ENCODE measurements at regions not wholly inside any gene's neighbourhood (a gene's known extent, or its start where the extent isn't known, plus 50 kb on each side); places are given as distances from the start of the nearest gene placed in this dataset.

- intact Hi-C loops (cut with micrococcal nuclease; ENCODE audit: unreplicated experiment) (no loop called here), in situ Hi-C loops (cut with HindIII; ENCODE audit: extremely low pct_ligation_motif_present, low pct_unique_long_range_greater_than_20kb) (no loop called here)
- BruUV-seq (replicated peaks), result no TSS peak
- ChIA-PET POLR2A (no interaction called here), CTCF (ENCODE audit: low intra/inter-chr PET ratio, low total read pairs) (no interaction called here)
- ATAC-seq (no peak), FAIRE-seq (no peak), DNase-seq (ENCODE audit: low spot score) (no peak)
- Histone ChIP-seq H3K4me2 (ENCODE audit: low read depth, low read length) (no peak overlapping the region), H3K79me2 (ENCODE audit: insufficient read depth, low read length) (no peaks in the 10 kb centered on the region), H3K9ac (ENCODE audit: insufficient read depth, low read depth, low read length) (no peak overlapping the region), H3K9me3 (ENCODE audit: low read length) (peaks cover 16% of the 10 kb centered on the region), H3K27me3 (ENCODE audit: control insufficient read depth in 1 of 2, insufficient read depth in 2 of 2, low read length in 2 of 2) (no peaks in the 10 kb centered on the region), H3K27ac (ENCODE audit: extremely low read length, insufficient read depth, low read length) (no peak overlapping the region), H2AFZ (ENCODE audit: low read length) (no peak overlapping the region), H3K4me3 (replicated peaks in 1 of 3; ENCODE audit: insufficient read depth in 1 of 3, low read depth in 2 of 3, low read length in 3 of 3) (no peak overlapping the region), H3K4me1 (ENCODE audit: insufficient read depth, low read length) (no peaks in the 10 kb centered on the region), H3K36me3 (replicated peaks in 1 of 2; ENCODE audit: control insufficient read depth in 1 of 2, insufficient read depth in 2 of 2, low read length in 2 of 2) (no peaks in the 10 kb centered on the region), H4K20me1 (ENCODE audit: insufficient read depth, low read length) (no peaks in the 10 kb centered on the region)
- no peak for TF ChIP-seq SALL1 (CRISPR knock-in tag; IDR thresholded peaks at IDR 0.05)
- TF ChIP-seq POGZ (CRISPR knock-in tag; IDR thresholded peaks at IDR 0.05), result no peak
- TF ChIP-seq, protein P1, sequence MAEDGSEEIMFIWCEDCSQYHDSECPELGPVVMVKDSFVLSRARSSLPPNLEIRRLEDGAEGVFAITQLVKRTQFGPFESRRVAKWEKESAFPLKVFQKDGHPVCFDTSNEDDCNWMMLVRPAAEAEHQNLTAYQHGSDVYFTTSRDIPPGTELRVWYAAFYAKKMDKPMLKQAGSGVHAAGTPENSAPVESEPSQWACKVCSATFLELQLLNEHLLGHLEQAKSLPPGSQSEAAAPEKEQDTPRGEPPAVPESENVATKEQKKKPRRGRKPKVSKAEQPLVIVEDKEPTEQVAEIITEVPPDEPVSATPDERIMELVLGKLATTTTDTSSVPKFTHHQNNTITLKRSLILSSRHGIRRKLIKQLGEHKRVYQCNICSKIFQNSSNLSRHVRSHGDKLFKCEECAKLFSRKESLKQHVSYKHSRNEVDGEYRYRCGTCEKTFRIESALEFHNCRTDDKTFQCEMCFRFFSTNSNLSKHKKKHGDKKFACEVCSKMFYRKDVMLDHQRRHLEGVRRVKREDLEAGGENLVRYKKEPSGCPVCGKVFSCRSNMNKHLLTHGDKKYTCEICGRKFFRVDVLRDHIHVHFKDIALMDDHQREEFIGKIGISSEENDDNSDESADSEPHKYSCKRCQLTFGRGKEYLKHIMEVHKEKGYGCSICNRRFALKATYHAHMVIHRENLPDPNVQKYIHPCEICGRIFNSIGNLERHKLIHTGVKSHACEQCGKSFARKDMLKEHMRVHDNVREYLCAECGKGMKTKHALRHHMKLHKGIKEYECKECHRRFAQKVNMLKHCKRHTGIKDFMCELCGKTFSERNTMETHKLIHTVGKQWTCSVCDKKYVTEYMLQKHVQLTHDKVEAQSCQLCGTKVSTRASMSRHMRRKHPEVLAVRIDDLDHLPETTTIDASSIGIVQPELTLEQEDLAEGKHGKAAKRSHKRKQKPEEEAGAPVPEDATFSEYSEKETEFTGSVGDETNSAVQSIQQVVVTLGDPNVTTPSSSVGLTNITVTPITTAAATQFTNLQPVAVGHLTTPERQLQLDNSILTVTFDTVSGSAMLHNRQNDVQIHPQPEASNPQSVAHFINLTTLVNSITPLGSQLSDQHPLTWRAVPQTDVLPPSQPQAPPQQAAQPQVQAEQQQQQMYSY (CRISPR knock-in tag; IDR thresholded peaks at IDR 0.05), result no peak
- TF ChIP-seq AKAP8 (CRISPR knock-in tag; IDR thresholded peaks at IDR 0.05), result no peak
- TF ChIP-seq MIXL1 (CRISPR knock-in tag; IDR thresholded peaks at IDR 0.05), result no peak
- TF ChIP-seq ZNF329 (CRISPR knock-in tag; IDR thresholded peaks at IDR 0.05; ENCODE audit: low read depth), result no peak
- TF ChIP-seq ZSCAN22 (CRISPR knock-in tag; IDR thresholded peaks at IDR 0.05), result no peak
- TF ChIP-seq ZNF672 (CRISPR knock-in tag; IDR thresholded peaks at IDR 0.05), result no peak
- no peak for TF ChIP-seq GATAD2A (CRISPR knock-in tag; IDR thresholded peaks at IDR 0.05)
- no peak for TF ChIP-seq ZNF282 (IDR thresholded peaks at IDR 0.05; ENCODE audit: partially characterized antibody)
- no peak for TF ChIP-seq MBD4 (IDR thresholded peaks at IDR 0.05; ENCODE audit: borderline replicate concordance, low read length)
- TF ChIP-seq ZNF337 (CRISPR knock-in tag; IDR thresholded peaks at IDR 0.05; ENCODE audit: borderline replicate concordance, low read depth), result no peak
- no peak for TF ChIP-seq TRAFD1 (CRISPR knock-in tag; IDR thresholded peaks at IDR 0.05; ENCODE audit: borderline replicate concordance)
- TF ChIP-seq TMF1 (CRISPR knock-in tag; IDR thresholded peaks at IDR 0.05; ENCODE audit: low read depth), result no peak
Measured at GRCh38 chr2:173596244-173596643, 241.6 kb downstream of the CDCA7 start.

Measured in HepG2 (cell line).